GM23338 (cell line): ENCODE measurements at regions not wholly inside any gene's neighbourhood (a gene's known extent, or its start where the extent isn't known, plus 50 kb on each side); places are given as distances from the start of the nearest gene placed in this dataset.

Experiments
- ATAC-seq: fragments of 200-7000 bp; cut with Tn5 transposase; 3 replicates; pipeline ENCODE4 v1.9.1; 2020
- DNase-seq: peaks from one replicate; pipeline ENCODE4 v3.0.0-alpha.2; 2015; ENCODE audit warnings: low spot score
- H2AFZ ChIP-seq: fragments of 200-600 bp; sonication (generic); 2 replicates; pipeline ENCODE4 v1.8.0; 2016; ENCODE audit warnings: antibody characterized with exemption, mild to moderate bottlenecking, moderate library complexity
- H3F3A ChIP-seq: fragments of 200-600 bp; sonication (generic); replicated peaks from 2 replicates; pipeline ENCODE4 v1.8.0; 2017; ENCODE audit warnings: antibody characterized with exemption, mixed run types, low read depth
- H3K27ac ChIP-seq: fragments of 200-600 bp; sonication (generic); 2 replicates; pipeline ENCODE4 v1.6.1; 2016; ENCODE audit warnings: low read depth
- H3K27me3 ChIP-seq: fragments of 200-600 bp; sonication (generic); 2 replicates; pipeline ENCODE4 v1.8.0; 2016; ENCODE audit warnings: mild to moderate bottlenecking, mixed run types, moderate library complexity; ENCODE audit not compliant: insufficient read depth
- H3K36me3 ChIP-seq: fragments of 200-600 bp; sonication (generic); 2 replicates; pipeline ENCODE4 v1.8.0; 2016; ENCODE audit warnings: mild to moderate bottlenecking; ENCODE audit not compliant: insufficient read depth
- H3K4me1 ChIP-seq: fragments of 200-600 bp; sonication (generic); 2 replicates; pipeline ENCODE4 v1.8.0; 2016; ENCODE audit warnings: mild to moderate bottlenecking, moderate library complexity; ENCODE audit not compliant: insufficient read depth
- H3K4me2 ChIP-seq: fragments of 200-600 bp; sonication (generic); 2 replicates; pipeline ENCODE4 v1.7.1; 2017; ENCODE audit warnings: mixed run types
- H3K4me3 ChIP-seq: fragments of 200-600 bp; sonication (generic); 2 replicates; pipeline ENCODE4 v1.6.1; 2016; ENCODE audit warnings: mixed run types
- H3K79me2 ChIP-seq: fragments of 200-600 bp; sonication (generic); replicated peaks from 2 replicates; pipeline ENCODE4 v1.8.0; 2017; ENCODE audit warnings: mild to moderate bottlenecking; ENCODE audit not compliant: insufficient read depth
- H3K9me2 ChIP-seq: fragments of 200-600 bp; sonication (generic); 2 replicates; pipeline ENCODE4 v1.8.0; 2017; ENCODE audit not compliant: insufficient read depth
- H4K20me1 ChIP-seq: fragments of 200-600 bp; sonication (generic); replicated peaks from 2 replicates; pipeline ENCODE4 v1.8.0; 2017; ENCODE audit warnings: mild to moderate bottlenecking; ENCODE audit not compliant: insufficient read depth
- H3K27ac Mint-ChIP-seq: 2 replicates; pipeline ENCODE4 v1.8.0; 2020; ENCODE audit warnings: inconsistent platforms, mild to moderate bottlenecking, moderate library complexity, mixed read lengths
- H3K27me3 Mint-ChIP-seq: 3 replicates; pipeline ENCODE4 v1.8.0; 2022; ENCODE audit warnings: low read depth, mild to moderate bottlenecking, moderate library complexity, mixed read lengths, inconsistent platforms; ENCODE audit not compliant: insufficient read depth, poor library complexity
- H3K36me3 Mint-ChIP-seq: 3 replicates; pipeline ENCODE4 v1.8.0; 2021; ENCODE audit warnings: low read depth, mild to moderate bottlenecking, inconsistent platforms, moderate library complexity, mixed read lengths
- H3K4me1 Mint-ChIP-seq: 3 replicates; pipeline ENCODE4 v1.8.0; 2020; ENCODE audit warnings: mild to moderate bottlenecking, inconsistent platforms, mixed read lengths
- H3K4me3 Mint-ChIP-seq: 3 replicates; pipeline ENCODE4 v1.8.0; 2021; ENCODE audit warnings: moderate library complexity, mild to moderate bottlenecking, inconsistent platforms, mixed read lengths
- H3K9me3 Mint-ChIP-seq: 3 replicates; pipeline ENCODE4 v1.8.0; 2020; ENCODE audit warnings: moderate library complexity, mild to moderate bottlenecking, inconsistent platforms, mixed read lengths
- CREB1 ChIP-seq: fragments of 250-450 bp; sonication (Bioruptor Pico); IDR thresholded peaks from 2 replicates; pipeline ENCODE4 v1.5.0; 2020; ENCODE audit warnings: low read depth, mild to moderate bottlenecking, moderate library complexity
- CTCF ChIP-seq, 2 experiments: fragments of 200-600 bp in 1 of 2; sonication (generic) in 1 of 2; conservative IDR thresholded peaks; 2 replicates each; pipeline versions ENCODE4 v1.5.1 to v1.6.1; 2016 to 2017; ENCODE audit warnings: antibody characterized with exemption in 2 of 2, low read depth in 2 of 2, mild to moderate bottlenecking in 2 of 2, moderate library complexity in 1 of 2
- EZH2 ChIP-seq: fragments of 200-600 bp; sonication (generic); IDR thresholded peaks from one replicate; pipeline ENCODE4 v1.8.0; 2017; ENCODE audit warnings: antibody characterized with exemption, mild to moderate bottlenecking, low read depth; ENCODE audit not compliant: unreplicated experiment
- EZH2phosphoT487 ChIP-seq: fragments of 200-600 bp; sonication (generic); IDR thresholded peaks from one replicate; pipeline ENCODE4 v1.8.1; 2018; ENCODE audit warnings: antibody characterized with exemption; ENCODE audit not compliant: unreplicated experiment
- STAT1 ChIP-seq: IDR thresholded peaks from one replicate; pipeline ENCODE4 v1.6.1; 2016; ENCODE audit warnings: antibody characterized with exemption; ENCODE audit not compliant: unreplicated experiment
- ZNF114 ChIP-seq: fragments of 250-450 bp; sonication (Bioruptor Pico); IDR thresholded peaks from 2 replicates; pipeline ENCODE4 v1.5.0; 2020; ENCODE audit warnings: mild to moderate bottlenecking, moderate library complexity

- no peak for TF ChIP-seq EZH2
- TF ChIP-seq ZNF114 (CRISPR knock-in tag), result no peak
These were observed 313.1 kb downstream of the WDR72 start (continued) for GRCh38 chr15:53446376-53446775.

GRCh38 chr15:53445531-53445930, 313.9 kb downstream of the WDR72 start:
- no peaks in the 10 kb centered on the region for H3K27me3 Mint-ChIP-seq
- DNase-seq, result no peak

GRCh38 chr15:53437985-53438841, 321.2 kb downstream of the WDR72 start:
- no peak overlapping the region for H3K27ac Mint-ChIP-seq
- ATAC-seq, result no peak

More at GRCh38 chr15:53445531-53445930, 313.9 kb downstream of the WDR72 start:
- H3K27ac Mint-ChIP-seq, result no peak overlapping the region
- no peak overlapping the region for H2AFZ ChIP-seq
- no peaks in the 10 kb centered on the region for H3F3A ChIP-seq
- no peaks in the 10 kb centered on the region for H3K27me3 ChIP-seq
- no peak overlapping the region for H3K4me3 ChIP-seq
- TF ChIP-seq ZNF114 (CRISPR knock-in tag), result no peak
- TF ChIP-seq EZH2phosphoT487, result no peak
- TF ChIP-seq EZH2, result no peak
- no peak for TF ChIP-seq CTCF (conservative IDR thresholded peaks at IDR 0.05; ENCODE audit: low read depth in 2 of 2)
- no peaks in the 10 kb centered on the region for H3K79me2 ChIP-seq
- no peaks in the 10 kb centered on the region for H3K9me3 Mint-ChIP-seq
- no peaks in the 10 kb centered on the region for H3K36me3 Mint-ChIP-seq
- no peaks in the 10 kb centered on the region for H3K4me1 ChIP-seq
- no peak overlapping the region for H3K27ac ChIP-seq
- H3K4me1 Mint-ChIP-seq, result peaks cover 20% of the 10 kb centered on the region
- H4K20me1 ChIP-seq, result no peaks in the 10 kb centered on the region
- H3K4me2 ChIP-seq, result no peak overlapping the region
- no peak overlapping the region for H3K4me3 Mint-ChIP-seq
- no peaks in the 10 kb centered on the region for H3K9me2 ChIP-seq
- H3K36me3 ChIP-seq, result peaks cover 6% of the 10 kb centered on the region
- ATAC-seq, result no peak

More at GRCh38 chr15:53437985-53438841, 321.2 kb downstream of the WDR72 start:
- H2AFZ ChIP-seq, result no peak overlapping the region
- no peaks in the 10 kb centered on the region for H4K20me1 ChIP-seq
- Mint-ChIP-seq H3K4me1 (peaks cover 15% of the 10 kb centered on the region; the same call in 2 of the 3 replicates), H3K27me3 (peaks cover 1% of the 10 kb centered on the region), H3K36me3 (no peaks in the 10 kb centered on the region), H3K9me3 (no peaks in the 10 kb centered on the region), H3K4me3 (no peak overlapping the region)
- no peak overlapping the region for H3K4me3 ChIP-seq
- no peaks in the 10 kb centered on the region for H3K27me3 ChIP-seq
- TF ChIP-seq CTCF (conservative IDR thresholded peaks at IDR 0.05; ENCODE audit: low read depth in 2 of 2) (no peak), EZH2 (no peak), CREB1 (CRISPR knock-in tag) (no peak), STAT1 (no peak)
- no peaks in the 10 kb centered on the region; the same call in 1 of the 2 replicates for H3K36me3 ChIP-seq
- no peaks in the 10 kb centered on the region for H3F3A ChIP-seq
- no peaks in the 10 kb centered on the region for H3K79me2 ChIP-seq
- H3K9me2 ChIP-seq, result no peaks in the 10 kb centered on the region
- H3K4me1 ChIP-seq, result no peaks in the 10 kb centered on the region
- DNase-seq, result no peak
- H3K27ac ChIP-seq, result no peak overlapping the region
- H3K4me2 ChIP-seq, result no peak overlapping the region
